Left lung (tissue), 4 donors: ENCODE measurements at regions not wholly inside any gene's neighbourhood (a gene's known extent, or its start where the extent isn't known, plus 50 kb on each side); places are given as distances from the start of the nearest gene placed in this dataset.

ENCODE experiments used
- ATAC-seq: fragments of 200-7000 bp; cut with Tn5 transposase; one replicate; pipeline ENCODE4 v1.9.1; 2020; ENCODE audit warnings: moderate library complexity
- DNase-seq, 4 donors: peaks; one replicate each; pipeline ENCODE4 v3.0.0-alpha.2; 2013 to 2020
- H3K27ac ChIP-seq, 2 donors: fragments of 200-600 bp; sonication (generic) in 1 of 2; one replicate each; pipeline versions ENCODE4 v1.5.0 to v1.8.0; 2020 to 2021
- H3K27me3 ChIP-seq, 2 donors: fragments of 200-600 bp; sonication (generic) in 1 of 2; one replicate each; pipeline versions ENCODE4 v1.5.0 to v1.8.0; 2020 to 2021
- H3K36me3 ChIP-seq, 2 donors: fragments of 200-600 bp; sonication (generic) in 1 of 2; one replicate each; pipeline versions ENCODE4 v1.5.0 to v1.8.0; 2020 to 2021
- H3K4me1 ChIP-seq, 2 donors: fragments of 200-600 bp; one replicate each; pipeline ENCODE4 v1.8.0; 2021
- H3K4me3 ChIP-seq, 2 donors: fragments of 200-600 bp; sonication (generic) in 1 of 2; one replicate each; pipeline versions ENCODE4 v1.5.0 to v1.8.0; 2020 to 2021; ENCODE audit warnings: mild to moderate bottlenecking in 1 of 2
- H3K9me3 ChIP-seq, 2 donors: fragments of 200-600 bp; sonication (generic) in 1 of 2; one replicate each; pipeline versions ENCODE4 v1.5.0 to v1.8.0; 2020 to 2021
- CTCF ChIP-seq, 2 donors: fragments of 200-600 bp; sonication (generic) in 1 of 2; IDR thresholded peaks; one replicate each; pipeline versions ENCODE4 v1.5.0 to v1.8.0; 2021; ENCODE audit warnings: antibody characterized with exemption in 2 of 2
- intact Hi-C, 2 donors: fragments of 100-400 bp; cut with DNase I; formaldehyde crosslinking; loops; one replicate each; pipeline versions ENCODE4 v1.11.2 to v1.14.2; 2022
- donor health status: DM: no; HTN: yes; CAD: no.
- donor health status: DM: no; HTN: no; CAD: no.

- intact Hi-C loops: no loop called here
- H3K27ac ChIP-seq: no peak overlapping the region
- H3K4me1 ChIP-seq: no peaks in the 10 kb centered on the region
- H3K36me3 ChIP-seq: no peaks in the 10 kb centered on the region
- TF ChIP-seq CTCF (IDR thresholded peaks at IDR 0.05): no peak
- ATAC-seq (no peak), DNase-seq (no peak)
- H3K9me3 ChIP-seq: no peaks in the 10 kb centered on the region
- H3K27me3 ChIP-seq: no peaks in the 10 kb centered on the region
- H3K4me3 ChIP-seq: no peak overlapping the region
These were observed 279.0 kb upstream of the EPHA3 start for GRCh38 chr3:88828466-88828865.

- no peak overlapping the region for H3K27ac ChIP-seq
- H3K36me3 ChIP-seq: no peaks in the 10 kb centered on the region
- DNase-seq: no peak
- no peak for ATAC-seq
- no peaks in the 10 kb centered on the region for H3K4me1 ChIP-seq
- no peak for TF ChIP-seq CTCF (IDR thresholded peaks at IDR 0.05)
- H3K9me3 ChIP-seq: peaks cover 0 to 6% of the 10 kb centered on the region in 2 donors
- intact Hi-C loops: no loop called here
- no peak overlapping the region for H3K4me3 ChIP-seq
- no peaks in the 10 kb centered on the region for H3K27me3 ChIP-seq
These were observed 254.8 kb upstream of the EPHA3 start for GRCh38 chr3:88852606-88853005.

GRCh38 chr3:88863196-88863595, 244.2 kb upstream of the EPHA3 start:
- ATAC-seq: no peak
- no peaks in the 10 kb centered on the region for H3K36me3 ChIP-seq

GRCh38 chr3:88876724-88877123, 230.7 kb upstream of the EPHA3 start:
- no peaks in the 10 kb centered on the region for H3K9me3 ChIP-seq
- no peak overlapping the region for H3K4me3 ChIP-seq
- H3K27ac ChIP-seq: no peak overlapping the region
- ATAC-seq (no peak), DNase-seq (no peak)
- H3K27me3 ChIP-seq: no peaks in the 10 kb centered on the region
- intact Hi-C loops: no loop called here
- no peaks in the 10 kb centered on the region for H3K4me1 ChIP-seq
- TF ChIP-seq CTCF (IDR thresholded peaks at IDR 0.05): no peak
- no peaks in the 10 kb centered on the region for H3K36me3 ChIP-seq

More at GRCh38 chr3:88863196-88863595, 244.2 kb upstream of the EPHA3 start:
- Histone ChIP-seq H3K27me3 (no peaks in the 10 kb centered on the region), H3K4me3 (no peak overlapping the region), H3K9me3 (peaks cover 0 to 7% of the 10 kb centered on the region in 2 donors), H3K27ac (no peak overlapping the region), H3K4me1 (no peaks in the 10 kb centered on the region)
- TF ChIP-seq CTCF (IDR thresholded peaks at IDR 0.05): no peak
- intact Hi-C loops: no loop called here
- DNase-seq: no peak

- H3K4me3 ChIP-seq: no peak overlapping the region
- H3K27me3 ChIP-seq: no peaks in the 10 kb centered on the region
- H3K9me3 ChIP-seq: no peaks in the 10 kb centered on the region
- H3K27ac ChIP-seq: no peak overlapping the region
- no peaks in the 10 kb centered on the region for H3K4me1 ChIP-seq
- DNase-seq (no peak), ATAC-seq (no peak)
- TF ChIP-seq CTCF (IDR thresholded peaks at IDR 0.05): no peak
- no peaks in the 10 kb centered on the region for H3K36me3 ChIP-seq
- intact Hi-C loops: no loop called here
These were observed 227.5 kb upstream of the EPHA3 start for GRCh38 chr3:88879905-88880304.
